Activated naive CD4-positive, alpha-beta T cell treated with anti-CD3 and anti-CD28 coated beads for 36 hours (primary cell): ENCODE measurements at regions not wholly inside any gene's neighbourhood (a gene's known extent, or its start where the extent isn't known, plus 50 kb on each side); places are given as distances from the start of the nearest gene placed in this dataset.

ENCODE experiments used
- CTCF ChIA-PET: fragments of 350-600 bp; sonication (Branson Sonifier 250); formaldehyde crosslinking; loops from one replicate; lab custom pipeline; 2021; ENCODE audit warnings: antibody characterized with exemption; lab: Charles Lee
- DNase-seq: peaks from one replicate; pipeline ENCODE4 v3.0.0-alpha.2; 2020
- H3K27ac Mint-ChIP-seq: one replicate; pipeline ENCODE4 v1.8.0; 2021; ENCODE audit warnings: mild to moderate bottlenecking, mixed read lengths
- H3K27me3 Mint-ChIP-seq: one replicate; pipeline ENCODE4 v1.8.0; 2021; ENCODE audit warnings: low read depth, mixed read lengths
- H3K36me3 Mint-ChIP-seq: one replicate; pipeline ENCODE4 v1.8.0; 2021; ENCODE audit warnings: low read depth, mixed read lengths
- H3K4me1 Mint-ChIP-seq: one replicate; pipeline ENCODE4 v1.8.0; 2021; ENCODE audit warnings: low read depth, mixed read lengths
- H3K4me3 Mint-ChIP-seq: one replicate; pipeline ENCODE4 v1.8.0; 2021; ENCODE audit warnings: mild to moderate bottlenecking, moderate library complexity, mixed read lengths
- H3K9me3 Mint-ChIP-seq: one replicate; pipeline ENCODE4 v1.8.0; 2021; ENCODE audit warnings: mixed read lengths
- intact Hi-C: fragments of 100-400 bp; cut with micrococcal nuclease; formaldehyde crosslinking; loops from one replicate; pipeline ENCODE4 v1.15.1; 2023

- CTCF ChIA-PET: interaction anchor here (0.7 to 1.1 kb wide), 4 partner anchors 26 to 775 kb away, joined by 3 read pairs; no protein-coding TSS in a partner anchor
Measured at GRCh38 chr3:127454968-127455367, 135.6 kb downstream of the TPRA1 start.

GRCh38 chr3:127454051-127454450, 136.5 kb downstream of the TPRA1 start:
- Mint-ChIP-seq H3K4me3 (no peak overlapping the region), H3K9me3 (no peaks in the 10 kb centered on the region), H3K27ac (no peak overlapping the region), H3K27me3 (peaks cover 50% of the 10 kb centered on the region), H3K4me1 (peaks cover 16% of the 10 kb centered on the region), H3K36me3 (no peaks in the 10 kb centered on the region)
- intact Hi-C loops: loop anchor here (2.0 kb wide), 1 partner anchor 93 kb away; no protein-coding TSS in a partner anchor
- DNase-seq: no peak
- CTCF ChIA-PET: interaction anchor here (1.4 kb wide), 1 partner anchor 53 kb away, joined by 4 read pairs; no protein-coding TSS in a partner anchor

More at GRCh38 chr3:127454968-127455367, 135.6 kb downstream of the TPRA1 start:
- Mint-ChIP-seq H3K4me1 (peaks cover 16% of the 10 kb centered on the region), H3K9me3 (no peaks in the 10 kb centered on the region), H3K4me3 (no peak overlapping the region), H3K36me3 (no peaks in the 10 kb centered on the region), H3K27me3 (peaks cover 56% of the 10 kb centered on the region), H3K27ac (no peak overlapping the region)
- no peak for DNase-seq
- intact Hi-C loops: loop anchor here (1.0 to 2.0 kb wide), 4 partner anchors 92 to 933 kb away; no protein-coding TSS in a partner anchor

GRCh38 chr3:127452321-127452821, 138.2 kb downstream of the TPRA1 start:
- Mint-ChIP-seq H3K4me1 (peaks cover 16% of the 10 kb centered on the region), H3K9me3 (no peaks in the 10 kb centered on the region), H3K36me3 (no peaks in the 10 kb centered on the region), H3K4me3 (no peak overlapping the region), H3K27me3 (peaks cover 41% of the 10 kb centered on the region), H3K27ac (no peak overlapping the region)
- CTCF ChIA-PET: interaction anchor here (0.5 to 1.6 kb wide), 3 partner anchors 8 to 772 kb away, joined by 3 to 4 read pairs (median 4); no protein-coding TSS in a partner anchor
- intact Hi-C loops: no loop called here
- DNase-seq: no peak

- Mint-ChIP-seq H3K27ac (no peak overlapping the region), H3K4me3 (no peak overlapping the region), H3K36me3 (no peaks in the 10 kb centered on the region), H3K4me1 (peaks cover 9% of the 10 kb centered on the region), H3K9me3 (no peaks in the 10 kb centered on the region), H3K27me3 (peaks cover 34% of the 10 kb centered on the region)
- intact Hi-C loops: no loop called here
- CTCF ChIA-PET: no interaction called here
- DNase-seq: no peak
Measured at GRCh38 chr3:127451321-127451720, 139.2 kb downstream of the TPRA1 start.

GRCh38 chr3:127450331-127450730, 140.2 kb downstream of the TPRA1 start:
- no peaks in the 10 kb centered on the region for H3K9me3 Mint-ChIP-seq
- intact Hi-C loops: no loop called here
- no peak overlapping the region for H3K4me3 Mint-ChIP-seq
- peaks cover 27% of the 10 kb centered on the region for H3K27me3 Mint-ChIP-seq
- no peak overlapping the region for H3K27ac Mint-ChIP-seq
- no peak for DNase-seq
- no peaks in the 10 kb centered on the region for H3K36me3 Mint-ChIP-seq
- H3K4me1 Mint-ChIP-seq: peaks cover 2% of the 10 kb centered on the region
- CTCF ChIA-PET: no interaction called here

GRCh38 chr3:127449486-127450212, 140.9 kb downstream of the TPRA1 start:
- H3K4me3 Mint-ChIP-seq: no peak overlapping the region
- no peak for DNase-seq
- no peaks in the 10 kb centered on the region for H3K9me3 Mint-ChIP-seq
- intact Hi-C loops: no loop called here
- H3K27me3 Mint-ChIP-seq: peaks cover 23% of the 10 kb centered on the region
- no peaks in the 10 kb centered on the region for H3K4me1 Mint-ChIP-seq
- CTCF ChIA-PET: no interaction called here
- H3K27ac Mint-ChIP-seq: no peak overlapping the region
- no peaks in the 10 kb centered on the region for H3K36me3 Mint-ChIP-seq

- Mint-ChIP-seq H3K36me3 (no peaks in the 10 kb centered on the region), H3K4me3 (no peak overlapping the region), H3K27me3 (peaks cover 19% of the 10 kb centered on the region), H3K4me1 (no peaks in the 10 kb centered on the region), H3K27ac (no peak overlapping the region), H3K9me3 (no peaks in the 10 kb centered on the region)
- no peak for DNase-seq
- intact Hi-C loops: no loop called here
- CTCF ChIA-PET: no interaction called here
Measured at GRCh38 chr3:127448671-127449070, 141.9 kb downstream of the TPRA1 start.

GRCh38 chr3:127448161-127448561, 142.4 kb downstream of the TPRA1 start:
- Mint-ChIP-seq H3K4me3 (no peak overlapping the region), H3K4me1 (no peaks in the 10 kb centered on the region), H3K36me3 (no peaks in the 10 kb centered on the region), H3K9me3 (no peaks in the 10 kb centered on the region), H3K27ac (no peak overlapping the region), H3K27me3 (peaks cover 17% of the 10 kb centered on the region)
- intact Hi-C loops: no loop called here
- CTCF ChIA-PET: no interaction called here
- DNase-seq: no peak

GRCh38 chr3:127446756-127447155, 143.8 kb downstream of the TPRA1 start:
- Mint-ChIP-seq H3K4me1 (no peaks in the 10 kb centered on the region), H3K27me3 (peaks cover 15% of the 10 kb centered on the region), H3K36me3 (no peaks in the 10 kb centered on the region), H3K27ac (no peak overlapping the region), H3K9me3 (no peaks in the 10 kb centered on the region), H3K4me3 (no peak overlapping the region)
- intact Hi-C loops: no loop called here
- no peak for DNase-seq
- CTCF ChIA-PET: interaction anchor here (0.6 to 1.0 kb wide), 3 partner anchors 25 to 695 kb away, joined by 3 read pairs; no protein-coding TSS in a partner anchor

- DNase-seq: no peak
- Mint-ChIP-seq H3K27me3 (peaks cover 15% of the 10 kb centered on the region), H3K27ac (no peak overlapping the region), H3K4me3 (no peak overlapping the region), H3K36me3 (no peaks in the 10 kb centered on the region), H3K9me3 (no peaks in the 10 kb centered on the region), H3K4me1 (no peaks in the 10 kb centered on the region)
- intact Hi-C loops: no loop called here
- CTCF ChIA-PET: no interaction called here
Measured at GRCh38 chr3:127445581-127446343, 144.8 kb downstream of the TPRA1 start.

GRCh38 chr3:127444761-127445160, 145.8 kb downstream of the TPRA1 start:
- no peak overlapping the region for H3K27ac Mint-ChIP-seq

GRCh38 chr3:127443581-127444375, 146.8 kb downstream of the TPRA1 start:
- no peaks in the 10 kb centered on the region for H3K36me3 Mint-ChIP-seq
- intact Hi-C loops: no loop called here
- peaks cover 10% of the 10 kb centered on the region for H3K27me3 Mint-ChIP-seq
- H3K9me3 Mint-ChIP-seq: no peaks in the 10 kb centered on the region
- no peak for DNase-seq
- H3K27ac Mint-ChIP-seq: no peak overlapping the region
- no peaks in the 10 kb centered on the region for H3K4me1 Mint-ChIP-seq
- H3K4me3 Mint-ChIP-seq: no peak overlapping the region
- CTCF ChIA-PET: interaction anchor here (0.7 to 1.5 kb wide), 2 partner anchors 9 to 26 kb away, joined by 4 read pairs; no protein-coding TSS in a partner anchor

More at GRCh38 chr3:127444761-127445160, 145.8 kb downstream of the TPRA1 start:
- intact Hi-C loops: no loop called here
- Mint-ChIP-seq H3K9me3 (no peaks in the 10 kb centered on the region), H3K36me3 (no peaks in the 10 kb centered on the region), H3K4me3 (no peak overlapping the region), H3K4me1 (no peaks in the 10 kb centered on the region), H3K27me3 (peaks cover 11% of the 10 kb centered on the region)
- no peak for DNase-seq
- CTCF ChIA-PET: no interaction called here
